Right lobe of liver (tissue), 4 donors: ENCODE measurements at regions not wholly inside any gene's neighbourhood (a gene's known extent, or its start where the extent isn't known, plus 50 kb on each side); places are given as distances from the start of the nearest gene placed in this dataset.

ENCODE experiments used
- POLR2A ChIP-seq: fragments of 450-650 bp; IDR thresholded peaks from one replicate; pipeline ENCODE4 v1.6.1; 2017; ENCODE audit warnings: antibody characterized with exemption, mild to moderate bottlenecking
- TF ChIP-seq, protein P1 (sequence below), 4 donors: fragments of 200-600 bp in 3 of 4; fragments of 450-650 bp in 1 of 4; IDR thresholded peaks; one replicate each; pipeline versions ENCODE4 v1.5.1 to v1.8.0; 2016 to 2022; ENCODE audit warnings: antibody characterized with exemption in 4 of 4, mild to moderate bottlenecking in 2 of 4
- donor health status: DM: no; HTN: no; CAD: no.
- donor health status: DM: no; HTN: no; CAD: no.
- donor health status: DM: no; HTN: yes; CAD: no.

DNA sequence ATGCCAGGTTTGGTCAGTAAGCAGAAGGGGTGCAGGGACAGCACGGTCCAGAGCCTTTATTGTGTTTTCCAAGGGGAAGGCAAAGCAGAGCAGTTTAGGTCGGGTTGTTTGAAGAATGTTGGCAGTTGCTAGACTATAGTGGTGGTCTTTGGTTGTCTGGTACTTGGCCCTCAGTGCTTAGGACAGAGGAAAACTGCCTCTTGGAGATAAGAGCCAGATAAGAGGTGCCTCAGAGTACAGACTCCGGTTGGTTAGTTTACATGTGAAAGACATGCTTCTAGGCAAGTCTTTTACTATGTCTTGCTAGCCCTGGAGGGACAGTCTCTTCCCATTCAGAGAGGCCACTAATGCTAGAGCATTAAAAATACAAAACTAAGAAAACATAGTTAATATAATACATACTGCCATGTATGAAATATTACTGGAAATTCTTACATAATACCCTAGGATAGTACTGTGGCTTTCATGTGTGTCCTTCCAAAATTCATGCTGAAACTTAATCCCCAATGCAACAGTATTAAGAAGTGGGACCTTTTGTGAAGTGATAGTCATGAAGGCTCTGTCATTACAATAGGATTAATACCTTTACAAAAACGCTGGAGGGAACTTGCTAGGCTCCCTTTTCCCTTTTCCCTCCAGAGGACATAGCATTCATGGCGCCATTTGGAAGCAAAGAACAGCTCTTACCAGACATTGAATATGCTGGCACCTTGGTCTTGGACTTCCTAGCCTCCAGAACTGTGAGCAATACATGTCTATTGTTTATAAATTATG is 280.4 kb downstream of the TMEM167A start:
- TF ChIP-seq, protein P1, sequence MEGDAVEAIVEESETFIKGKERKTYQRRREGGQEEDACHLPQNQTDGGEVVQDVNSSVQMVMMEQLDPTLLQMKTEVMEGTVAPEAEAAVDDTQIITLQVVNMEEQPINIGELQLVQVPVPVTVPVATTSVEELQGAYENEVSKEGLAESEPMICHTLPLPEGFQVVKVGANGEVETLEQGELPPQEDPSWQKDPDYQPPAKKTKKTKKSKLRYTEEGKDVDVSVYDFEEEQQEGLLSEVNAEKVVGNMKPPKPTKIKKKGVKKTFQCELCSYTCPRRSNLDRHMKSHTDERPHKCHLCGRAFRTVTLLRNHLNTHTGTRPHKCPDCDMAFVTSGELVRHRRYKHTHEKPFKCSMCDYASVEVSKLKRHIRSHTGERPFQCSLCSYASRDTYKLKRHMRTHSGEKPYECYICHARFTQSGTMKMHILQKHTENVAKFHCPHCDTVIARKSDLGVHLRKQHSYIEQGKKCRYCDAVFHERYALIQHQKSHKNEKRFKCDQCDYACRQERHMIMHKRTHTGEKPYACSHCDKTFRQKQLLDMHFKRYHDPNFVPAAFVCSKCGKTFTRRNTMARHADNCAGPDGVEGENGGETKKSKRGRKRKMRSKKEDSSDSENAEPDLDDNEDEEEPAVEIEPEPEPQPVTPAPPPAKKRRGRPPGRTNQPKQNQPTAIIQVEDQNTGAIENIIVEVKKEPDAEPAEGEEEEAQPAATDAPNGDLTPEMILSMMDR (IDR thresholded peaks at IDR 0.05) = no peak
- no peak for TF ChIP-seq POLR2A
